ENCODE measurements at regions not wholly inside any gene's neighbourhood (a gene's known extent, or its start where the extent isn't known, plus 50 kb on each side); places are given as distances from the start of the nearest gene placed in this dataset.
A peak's percentile ranks its signal among the peaks of the same experiment; 100 is the strongest.

DNA sequence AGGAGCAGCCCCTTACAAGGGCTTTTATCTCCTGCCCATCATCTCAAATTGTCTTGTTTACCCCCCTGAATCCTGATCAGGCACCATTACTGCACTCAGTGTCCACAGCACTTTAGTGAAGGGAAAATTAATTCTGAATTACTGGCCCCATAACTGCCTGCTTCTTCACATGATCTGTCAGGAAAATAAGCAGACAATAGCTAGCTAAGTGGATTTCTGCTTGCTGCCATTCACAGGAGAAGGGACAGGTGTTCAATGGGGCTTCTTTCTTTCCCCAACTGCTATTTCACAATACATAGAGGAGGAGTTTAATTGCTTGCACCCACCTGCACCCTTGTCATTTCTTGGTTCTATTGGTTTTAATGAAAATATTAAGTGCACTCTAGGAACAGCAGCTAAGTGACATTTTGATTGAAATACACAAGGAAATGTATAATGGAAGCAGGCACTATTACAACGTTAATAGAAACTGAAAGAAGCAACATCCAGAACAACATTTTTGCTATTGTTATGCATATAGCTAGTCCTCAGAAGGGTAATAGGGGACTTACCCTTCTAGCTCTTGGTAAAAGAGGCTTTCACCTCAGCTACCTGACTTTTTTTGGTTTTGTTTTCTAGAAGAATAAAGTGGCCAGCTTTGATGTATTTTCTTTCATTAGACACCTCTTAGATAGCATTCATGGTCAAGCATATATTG, 599.3 kb upstream of the TLE4 start:
- H3K4me3 ChIP-seq = no peak overlapping the region
- H3K9me3 ChIP-seq = peaks cover 0 to 6% (median 0%) of the 10 kb centered on the region in 4 donors
- TF ChIP-seq POLR2AphosphoS5 (IDR thresholded peaks at IDR 0.05) = no peak
- no peak for TF ChIP-seq POLR2A (IDR thresholded peaks at IDR 0.05)
- TF ChIP-seq EP300 (IDR thresholded peaks at IDR 0.05) = no peak
- H3K4me1 ChIP-seq = no peaks in the 10 kb centered on the region
- WGBS, 5 donors = 3 to 19% (median 11%) methylated on average over 1 of the region's 1 CpG
- H3K27me3 ChIP-seq = no peaks in the 10 kb centered on the region
- intact Hi-C loops (cut with DNase I; ENCODE audit: low total_unique reads) = no loop called here
- H3K27ac ChIP-seq = no peak overlapping the region
- DNase-seq = peak in 1 of 2 donors; percentile 5
- H3K36me3 ChIP-seq = no peaks in the 10 kb centered on the region

DNA sequence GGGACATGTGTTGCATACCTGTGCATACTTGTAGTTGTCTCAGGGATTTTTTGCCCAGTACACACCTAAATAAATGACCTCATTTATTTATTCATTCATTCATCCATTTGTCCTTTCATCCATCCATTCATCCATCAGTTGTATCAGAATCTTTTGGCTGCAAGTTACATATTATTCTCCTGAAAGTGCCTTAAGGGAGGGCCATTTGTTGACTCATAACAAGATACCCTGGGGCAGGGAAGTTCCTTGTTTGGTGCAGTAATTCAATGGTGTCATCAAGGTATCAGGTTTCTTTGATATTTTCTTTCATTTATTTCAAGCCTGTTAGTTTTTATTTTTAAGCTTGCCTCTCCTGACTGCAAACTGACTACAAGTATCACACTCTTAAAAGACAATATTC, 597.9 kb upstream of the TLE4 start:
- no peaks in the 10 kb centered on the region for H3K4me1 ChIP-seq
- H3K9me3 ChIP-seq = no peaks in the 10 kb centered on the region
- H3K4me3 ChIP-seq = no peak overlapping the region
- no peaks in the 10 kb centered on the region for H3K27me3 ChIP-seq
- H3K36me3 ChIP-seq = no peaks in the 10 kb centered on the region
- no peak overlapping the region for H3K27ac ChIP-seq
- intact Hi-C loops (cut with DNase I; ENCODE audit: low total_unique reads) = no loop called here
- TF ChIP-seq, protein P1, sequence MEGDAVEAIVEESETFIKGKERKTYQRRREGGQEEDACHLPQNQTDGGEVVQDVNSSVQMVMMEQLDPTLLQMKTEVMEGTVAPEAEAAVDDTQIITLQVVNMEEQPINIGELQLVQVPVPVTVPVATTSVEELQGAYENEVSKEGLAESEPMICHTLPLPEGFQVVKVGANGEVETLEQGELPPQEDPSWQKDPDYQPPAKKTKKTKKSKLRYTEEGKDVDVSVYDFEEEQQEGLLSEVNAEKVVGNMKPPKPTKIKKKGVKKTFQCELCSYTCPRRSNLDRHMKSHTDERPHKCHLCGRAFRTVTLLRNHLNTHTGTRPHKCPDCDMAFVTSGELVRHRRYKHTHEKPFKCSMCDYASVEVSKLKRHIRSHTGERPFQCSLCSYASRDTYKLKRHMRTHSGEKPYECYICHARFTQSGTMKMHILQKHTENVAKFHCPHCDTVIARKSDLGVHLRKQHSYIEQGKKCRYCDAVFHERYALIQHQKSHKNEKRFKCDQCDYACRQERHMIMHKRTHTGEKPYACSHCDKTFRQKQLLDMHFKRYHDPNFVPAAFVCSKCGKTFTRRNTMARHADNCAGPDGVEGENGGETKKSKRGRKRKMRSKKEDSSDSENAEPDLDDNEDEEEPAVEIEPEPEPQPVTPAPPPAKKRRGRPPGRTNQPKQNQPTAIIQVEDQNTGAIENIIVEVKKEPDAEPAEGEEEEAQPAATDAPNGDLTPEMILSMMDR (IDR thresholded peaks at IDR 0.05) = no peak
- TF ChIP-seq POLR2AphosphoS5 (IDR thresholded peaks at IDR 0.05) (no peak), EP300 (IDR thresholded peaks at IDR 0.05) (no peak), POLR2A (IDR thresholded peaks at IDR 0.05) (no peak)
- DNase-seq = no peak

DNA sequence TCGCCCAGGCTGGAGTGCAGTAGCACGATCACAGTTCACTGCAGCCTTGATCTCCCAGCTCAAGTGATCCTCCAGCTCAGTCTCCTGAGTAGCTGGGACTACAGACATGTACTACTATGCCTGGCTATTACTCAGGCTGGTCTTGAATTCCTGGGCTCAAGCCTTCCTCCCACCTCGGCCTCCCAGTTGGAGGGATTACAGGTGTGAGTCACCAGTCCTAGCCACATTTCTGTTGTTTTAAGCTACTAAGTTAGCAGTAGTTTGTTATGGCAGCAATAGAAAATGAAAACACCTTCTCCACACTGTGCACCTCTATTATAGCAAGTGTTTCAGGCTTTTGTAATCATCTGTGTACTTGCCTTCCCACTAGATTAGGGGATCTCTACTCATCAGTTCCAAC, 588.9 kb upstream of the TLE4 start:
- H3K27me3 ChIP-seq = no peaks in the 10 kb centered on the region
- H3K36me3 ChIP-seq = no peaks in the 10 kb centered on the region
- intact Hi-C loops (cut with DNase I; ENCODE audit: low total_unique reads) = no loop called here
- no peaks in the 10 kb centered on the region for H3K9me3 ChIP-seq
- H3K4me1 ChIP-seq = no peaks in the 10 kb centered on the region
- no peak overlapping the region for H3K27ac ChIP-seq
- WGBS, 5 donors = 79 to 92% (median 85%) methylated on average over 3 of the region's 3 CpGs
- H3K4me3 ChIP-seq = no peak overlapping the region
- TF ChIP-seq POLR2A (IDR thresholded peaks at IDR 0.05) (no peak), EP300 (IDR thresholded peaks at IDR 0.05) (no peak), POLR2AphosphoS5 (IDR thresholded peaks at IDR 0.05) (no peak)
- TF ChIP-seq, protein P1 (IDR thresholded peaks at IDR 0.05) = no peak
- no peak for DNase-seq

DNA sequence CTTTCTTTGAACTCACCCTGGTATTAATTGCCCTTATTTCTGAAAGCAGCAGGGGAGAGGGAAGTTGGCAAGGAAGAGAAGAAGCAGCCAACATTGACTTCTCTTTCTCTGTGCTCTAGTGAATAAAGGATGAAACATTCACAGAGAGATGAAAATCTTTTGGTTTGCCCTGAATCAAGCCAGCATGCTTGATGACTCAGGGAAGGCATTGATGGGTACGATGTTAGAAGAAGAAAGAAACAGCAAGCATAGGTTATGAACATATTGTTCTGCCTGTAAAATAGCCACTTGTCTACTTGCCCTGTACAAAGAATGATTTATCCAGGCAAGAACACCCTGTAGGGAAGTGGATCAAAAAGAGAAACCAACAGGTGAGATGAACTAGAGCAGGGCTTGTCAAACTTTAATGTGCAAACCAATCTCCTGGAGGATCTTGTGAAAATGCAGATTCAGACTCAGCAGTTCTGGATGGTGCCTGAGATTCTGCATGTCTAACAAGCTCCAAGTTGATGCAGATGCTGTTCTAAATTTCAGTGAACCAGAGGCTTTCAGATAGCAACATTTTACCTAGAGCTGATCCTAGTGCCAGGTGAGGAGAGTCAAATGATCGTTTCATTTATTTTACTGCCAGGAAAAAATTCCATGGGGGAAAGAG, 586.6 kb upstream of the TLE4 start:
- 75 to 80% (median 77%) methylated on average over 2 of the region's 2 CpGs for WGBS, 5 donors

More for the DNA sequence above, 586.6 kb upstream of the TLE4 start:
- DNase-seq = no peak
- Histone ChIP-seq H3K27ac (no peak overlapping the region), H3K4me3 (no peak overlapping the region), H3K4me1 (no peaks in the 10 kb centered on the region), H3K27me3 (no peaks in the 10 kb centered on the region), H3K9me3 (no peaks in the 10 kb centered on the region), H3K36me3 (no peaks in the 10 kb centered on the region)
- TF ChIP-seq, protein P1 (IDR thresholded peaks at IDR 0.05) = no peak
- TF ChIP-seq EP300 (IDR thresholded peaks at IDR 0.05) = no peak
- intact Hi-C loops (cut with DNase I; ENCODE audit: low total_unique reads) = no loop called here

All from stomach (tissue), 8 donors.